GM12873 (cell line): ENCODE measurements at regions not wholly inside any gene's neighbourhood (a gene's known extent, or its start where the extent isn't known, plus 50 kb on each side); places are given as distances from the start of the nearest gene placed in this dataset.

ENCODE experiments used
- CTCF ChIP-seq: IDR thresholded peaks from 2 replicates; pipeline ENCODE4 v1.5.1; 2012; ENCODE audit warnings: low read depth, mild to moderate bottlenecking, moderate library complexity, low read length, control low read depth; ENCODE audit not compliant: insufficient read depth; ENCODE audit errors: missing control alignments

GRCh38 chr2:21643180-21643579 lies 519.4 kb downstream of the TDRD15 start:
- TF ChIP-seq CTCF: no peak

GRCh38 chr2:21644266-21644665 lies 520.5 kb downstream of the TDRD15 start:
- TF ChIP-seq CTCF: no peak

- no peak for TF ChIP-seq CTCF
Observed at GRCh38 chr2:21646345-21646744, 522.6 kb downstream of the TDRD15 start.

GRCh38 chr2:21650569-21650968 lies 526.8 kb downstream of the TDRD15 start:
- TF ChIP-seq CTCF: no peak

DNA sequence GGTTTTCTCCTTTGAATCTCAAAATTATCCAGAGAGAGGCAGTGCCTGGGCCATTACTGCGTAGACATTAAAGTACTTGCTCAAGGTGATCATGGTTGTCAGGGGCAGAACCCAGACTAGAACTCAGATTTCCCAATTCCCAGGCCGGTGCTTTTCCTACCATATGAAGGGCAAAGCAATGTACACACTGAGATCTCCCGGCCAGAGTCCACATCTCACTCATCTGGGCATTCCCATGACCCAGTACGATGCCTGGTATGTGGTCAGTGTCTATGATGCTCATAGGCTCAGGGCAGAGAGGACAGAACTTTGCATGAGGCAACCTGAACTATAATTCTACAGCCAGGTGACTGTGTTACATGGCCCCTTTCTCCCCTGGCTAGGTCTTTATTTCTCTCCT lies 531.4 kb downstream of the TDRD15 start:
- TF ChIP-seq CTCF: no peak

GRCh38 chr2:21656330-21657075 lies 532.7 kb downstream of the TDRD15 start:
- TF ChIP-seq CTCF: no peak

- TF ChIP-seq CTCF: no peak
Observed at GRCh38 chr2:21657445-21657844, 533.7 kb downstream of the TDRD15 start.

DNA sequence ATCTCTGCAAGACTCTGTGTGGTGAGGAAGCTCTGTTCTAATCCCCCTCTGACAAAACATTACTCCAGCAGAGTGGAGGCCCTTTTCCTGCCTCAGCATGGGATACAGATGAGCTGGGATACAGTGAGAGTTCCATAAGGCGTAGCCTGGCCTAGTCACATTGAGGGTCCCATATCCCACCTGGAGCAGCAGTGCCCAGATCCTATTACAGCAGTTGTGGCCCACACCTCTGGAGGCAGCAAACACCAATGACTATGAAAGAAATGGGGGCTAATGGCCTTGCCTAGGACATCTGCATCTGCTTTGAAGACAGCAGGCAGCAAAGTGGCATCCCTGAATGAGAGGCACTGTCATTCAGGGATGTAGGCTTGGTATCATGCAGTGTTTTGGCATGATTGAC lies 534.5 kb downstream of the TDRD15 start:
- TF ChIP-seq CTCF: no peak
